Activated T-cell treated with anti-CD3 and anti-CD28 coated beads for 24 hours (primary cell): ENCODE measurements at regions not wholly inside any gene's neighbourhood (a gene's known extent, or its start where the extent isn't known, plus 50 kb on each side); places are given as distances from the start of the nearest gene placed in this dataset.
"Not testable (repeated sequence)": the region's sequence is repeated elsewhere in the genome, so short reads cannot be mapped to it uniquely, and the experiment has no call there.

Source experiments
- DNase-seq: peaks from one replicate; pipeline ENCODE4 v3.0.0-alpha.2; 2020; ENCODE audit warnings: low read depth

DNA sequence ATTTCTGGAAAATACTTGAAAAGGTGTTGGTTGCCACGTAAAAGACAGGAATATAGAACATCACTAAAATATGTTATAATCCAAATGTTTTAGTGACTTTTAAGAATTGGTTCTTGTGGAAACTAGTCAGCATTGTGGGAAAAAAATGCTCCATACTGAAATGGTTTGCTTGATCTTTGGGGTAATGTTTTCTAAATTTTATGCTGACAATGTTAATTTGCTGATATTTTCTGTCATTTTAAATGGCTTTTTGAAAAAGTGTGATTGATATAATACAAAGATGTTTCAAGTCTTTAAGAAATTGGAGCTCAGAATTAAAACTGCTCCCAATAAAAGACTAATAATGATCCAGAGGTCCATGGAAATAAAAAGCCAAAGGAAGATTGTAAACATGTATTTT, 610.9 kb downstream of the ADGRL2 start:
- DNase-seq = no peak

DNA sequence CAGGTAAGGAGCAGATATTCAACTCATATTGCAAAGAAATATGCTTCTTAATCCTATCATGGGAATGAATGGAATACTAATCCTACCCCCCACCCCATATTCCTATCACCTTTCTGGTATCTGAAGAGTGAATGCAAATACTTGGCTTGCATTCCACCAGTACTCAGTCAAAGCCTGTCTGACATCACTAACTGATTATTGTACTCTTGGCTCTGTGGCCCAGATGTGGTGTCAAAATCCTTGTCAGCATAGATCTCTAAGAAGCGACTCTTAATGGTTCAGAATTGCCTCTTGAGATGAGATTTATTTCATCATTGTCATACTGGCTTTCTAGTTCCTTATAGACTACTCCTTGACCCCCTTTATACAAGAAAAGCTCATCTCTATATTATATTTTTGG, 604.6 kb downstream of the ADGRL2 start:
- no peak for DNase-seq

DNA sequence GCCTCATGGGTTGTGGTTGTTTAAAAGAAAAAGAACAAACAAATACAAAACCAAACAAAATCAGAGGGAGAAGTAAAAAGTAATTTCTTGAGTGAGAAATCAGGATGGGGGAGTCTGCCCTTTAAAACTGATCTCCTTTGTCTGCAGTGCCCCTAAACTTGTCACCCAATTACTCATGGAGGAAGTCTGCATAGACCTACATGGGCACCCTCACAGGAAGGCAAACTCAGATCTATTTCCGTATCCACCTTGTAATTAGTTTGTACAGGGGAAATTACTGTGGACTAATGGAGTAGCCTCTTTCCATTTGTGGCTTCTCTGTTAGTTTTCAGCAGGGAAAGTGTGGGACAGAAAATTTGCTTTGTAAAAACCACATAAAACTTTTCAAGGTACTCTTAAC, 600.4 kb downstream of the ADGRL2 start:
- DNase-seq = no peak

DNA sequence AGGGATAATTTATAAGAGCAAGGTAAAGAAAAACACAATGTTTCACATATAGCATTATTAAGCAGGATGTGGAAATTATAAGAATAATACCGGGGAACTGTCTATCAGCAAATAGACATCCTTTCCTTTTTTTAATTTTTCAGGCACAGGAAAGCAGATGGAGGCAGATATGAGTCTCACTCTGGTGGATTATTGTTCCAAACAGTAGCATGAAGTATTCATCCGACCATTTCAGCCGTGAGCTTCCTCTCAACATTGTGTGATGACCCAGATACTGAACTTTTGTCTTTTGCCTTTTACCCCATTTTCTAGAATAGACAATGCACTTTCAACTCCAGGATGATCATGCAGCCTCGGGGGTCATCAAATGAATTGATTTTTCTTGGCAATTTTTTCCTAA, 599.8 kb downstream of the ADGRL2 start:
- DNase-seq = no peak

DNA sequence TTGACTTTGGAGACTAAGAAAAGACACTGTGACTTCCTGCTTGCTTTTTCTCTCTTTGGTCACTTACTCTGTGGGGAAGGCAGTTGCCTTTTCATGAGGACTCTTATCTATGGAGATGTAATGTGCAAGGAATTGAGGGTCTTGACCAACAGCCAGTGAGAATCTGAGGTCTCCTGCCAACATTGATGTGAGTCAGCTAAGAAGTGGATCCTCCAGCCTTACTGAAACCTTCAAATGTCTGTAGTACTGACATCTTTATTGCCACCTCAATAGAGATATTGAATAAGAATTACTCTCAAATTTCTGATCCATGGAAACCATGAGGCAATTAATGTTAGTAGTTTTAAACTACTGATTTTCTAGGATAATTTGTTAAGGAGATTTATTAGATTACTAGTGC, 598.4 kb downstream of the ADGRL2 start:
- DNase-seq = no peak

DNA sequence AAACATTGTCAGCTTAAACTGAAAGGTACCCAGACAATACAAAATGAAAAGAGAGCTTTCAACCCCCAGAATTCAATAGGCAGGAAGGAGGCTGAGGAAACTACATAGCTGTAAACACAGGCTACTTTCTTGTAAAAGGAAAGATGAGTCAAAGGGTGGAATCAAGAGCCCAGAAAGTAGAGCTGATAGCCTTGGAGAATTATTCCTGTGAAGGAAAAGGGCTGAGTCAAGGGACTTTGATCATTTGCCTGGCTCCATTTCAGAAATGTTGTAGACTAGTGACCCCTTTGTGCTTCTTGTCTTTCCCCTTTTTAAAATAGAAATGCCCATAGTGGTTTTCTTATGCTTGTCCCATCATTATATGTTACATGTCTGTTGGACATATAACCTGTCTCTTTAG, 597.6 kb downstream of the ADGRL2 start:
- no peak for DNase-seq

DNA sequence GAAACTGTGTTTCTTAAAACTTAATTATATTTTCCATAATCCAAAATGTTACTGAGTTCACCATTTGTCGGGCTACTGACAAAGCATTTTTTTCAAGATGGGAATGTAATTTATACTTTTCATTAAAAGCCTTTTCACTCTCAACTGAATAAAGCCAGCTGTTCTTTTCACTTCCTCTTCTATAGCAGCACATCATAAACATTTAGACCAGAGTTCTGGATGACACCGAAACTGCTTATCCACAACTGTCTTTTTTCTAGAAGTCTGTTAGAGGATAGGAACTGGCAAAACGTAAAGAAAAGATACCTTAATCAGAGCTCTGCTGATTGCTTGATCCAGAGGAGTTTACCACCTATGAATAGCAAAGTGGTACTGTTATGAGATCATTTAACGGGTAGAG, 594.7 kb downstream of the ADGRL2 start:
- DNase-seq = no peak

DNA sequence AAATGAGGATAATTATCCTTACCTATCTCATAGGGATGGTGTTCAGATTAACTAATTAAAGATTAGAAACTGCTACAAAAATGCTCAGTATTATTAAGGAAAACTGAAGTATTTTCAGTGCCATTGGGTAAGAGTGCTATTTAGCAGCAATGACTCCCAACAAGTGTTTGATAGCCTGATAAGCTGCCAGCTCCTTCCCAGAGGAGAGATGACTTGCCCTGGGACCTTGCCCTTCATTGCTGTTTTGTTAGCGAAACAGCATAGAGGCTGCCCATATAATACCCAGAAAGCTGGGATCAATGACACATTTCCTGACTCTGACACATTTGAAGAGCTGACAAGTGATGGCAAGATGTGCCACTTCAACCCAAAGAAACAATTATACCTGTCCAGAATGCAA, 592.2 kb downstream of the ADGRL2 start:
- no peak for DNase-seq

DNA sequence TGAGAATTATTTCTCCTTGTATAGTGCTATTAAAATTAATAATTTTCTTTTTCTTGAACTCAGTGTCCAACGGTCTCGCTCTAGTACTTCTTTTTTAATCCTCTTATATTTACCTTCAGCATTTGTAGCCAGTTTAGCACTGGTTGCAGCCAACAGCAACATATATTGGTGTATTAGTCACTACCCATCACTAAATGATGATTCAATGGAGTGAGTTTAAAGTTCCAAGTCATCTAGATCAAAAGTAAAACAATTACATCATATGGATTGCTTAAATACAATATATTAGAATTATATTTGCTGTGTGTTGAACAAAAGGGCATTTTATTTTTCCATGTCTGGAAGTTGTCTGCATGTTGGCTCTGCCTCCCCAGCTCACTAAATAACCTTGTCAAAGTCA, 591.8 kb downstream of the ADGRL2 start:
- DNase-seq = no peak

DNA sequence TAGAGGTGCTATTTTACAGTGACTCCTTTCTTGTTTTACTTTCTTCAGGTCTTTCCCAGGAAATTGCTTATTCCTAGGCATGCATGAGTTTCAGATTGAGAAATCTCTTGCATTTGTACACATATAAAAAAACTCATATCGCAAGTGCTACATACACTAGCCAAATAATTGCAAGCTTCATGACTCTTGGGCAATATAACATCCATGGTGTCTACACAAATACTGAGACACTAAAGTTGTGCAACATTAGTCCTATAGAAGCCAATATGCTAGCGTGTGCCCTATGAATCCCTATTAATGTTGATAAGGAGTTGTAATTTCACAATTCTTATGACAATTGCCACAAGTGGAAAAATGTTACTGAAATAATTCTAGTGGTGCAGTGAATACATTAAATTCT, 591.0 kb downstream of the ADGRL2 start:
- no peak for DNase-seq

DNA sequence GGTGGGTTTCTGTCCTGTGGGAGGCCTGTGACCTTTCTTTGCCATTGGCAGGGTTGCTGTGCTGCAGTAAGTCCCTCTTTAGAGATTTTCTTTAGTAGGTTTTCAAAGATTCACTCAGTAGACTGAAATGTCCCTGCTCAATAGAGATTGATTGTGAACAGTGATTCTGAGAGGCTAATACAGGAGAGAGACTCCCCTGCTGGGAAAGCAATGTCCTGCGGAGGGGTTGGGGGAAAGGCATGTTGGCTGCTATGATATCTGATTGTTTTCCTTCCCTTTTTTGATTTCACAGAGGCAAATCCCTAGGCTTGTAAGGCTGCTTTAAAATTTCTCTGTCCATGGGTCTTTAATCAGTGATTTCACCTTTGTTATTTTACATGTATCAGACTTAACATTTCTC, 589.9 kb downstream of the ADGRL2 start:
- DNase-seq = no peak

DNA sequence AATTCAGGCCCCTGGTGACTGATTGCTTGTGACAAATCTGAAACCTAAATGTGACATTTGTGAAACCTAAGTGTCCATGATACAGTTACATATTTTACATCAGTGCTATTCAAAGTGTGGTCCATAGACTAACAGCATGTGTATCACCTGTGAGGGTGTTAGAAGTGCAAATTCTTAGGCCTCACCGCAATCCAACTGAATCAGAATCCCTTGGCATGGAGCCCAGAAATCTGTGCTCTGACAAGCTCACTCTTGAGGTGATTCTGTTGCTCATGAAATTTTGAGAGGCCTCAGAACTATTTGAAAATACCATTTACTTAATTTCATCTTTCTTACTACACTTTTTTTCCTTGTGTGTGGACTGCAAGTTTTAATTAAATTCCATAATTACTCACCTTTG, 587.9 kb downstream of the ADGRL2 start:
- no peak for DNase-seq

DNA sequence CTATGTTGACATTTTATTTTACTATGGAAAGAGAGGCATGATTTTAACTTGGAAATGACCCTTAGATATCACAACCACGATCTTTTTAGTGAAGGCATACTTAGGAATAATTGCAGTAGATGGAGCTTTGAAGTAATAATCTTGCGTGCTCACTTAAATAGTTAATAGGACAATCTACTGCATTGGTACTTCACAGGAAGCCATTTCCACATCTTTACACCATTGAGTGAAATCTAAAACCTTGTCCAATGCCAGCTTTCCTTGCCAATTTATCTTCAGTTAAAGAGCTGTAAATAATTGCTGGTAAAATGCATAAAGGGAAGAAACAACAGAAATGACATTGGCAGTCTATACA, 586.3 kb downstream of the ADGRL2 start:
- no peak for DNase-seq

DNA sequence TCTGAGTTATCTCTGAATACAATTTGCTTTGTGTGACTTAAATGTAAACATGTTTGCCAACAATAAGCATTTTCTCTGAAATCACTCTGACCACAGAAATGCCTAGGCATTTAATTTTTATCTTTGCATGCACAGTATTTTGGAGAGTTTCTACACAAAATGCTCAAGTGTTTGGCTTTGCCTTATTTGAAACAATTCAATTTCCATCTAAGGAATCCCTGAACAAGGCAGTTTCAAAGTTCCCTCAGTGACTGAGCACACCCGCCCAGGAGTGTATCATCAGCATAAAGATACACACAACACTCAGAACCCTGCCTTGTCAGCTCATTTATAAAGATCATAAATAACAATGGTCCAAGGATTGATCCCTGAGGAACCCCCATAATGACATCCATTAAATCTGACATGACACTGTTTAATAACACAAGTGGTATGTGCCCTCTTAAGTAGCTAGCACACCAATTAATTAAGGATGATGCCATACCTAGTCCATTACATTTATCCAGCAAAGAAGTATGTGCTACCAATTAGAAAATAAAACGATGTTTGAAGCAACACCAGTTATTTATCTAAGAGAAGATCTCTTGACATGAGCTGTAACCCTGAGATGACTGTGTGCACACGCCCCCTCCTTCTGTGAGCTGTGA, 585.8 kb downstream of the ADGRL2 start:
- no peak for DNase-seq

DNA sequence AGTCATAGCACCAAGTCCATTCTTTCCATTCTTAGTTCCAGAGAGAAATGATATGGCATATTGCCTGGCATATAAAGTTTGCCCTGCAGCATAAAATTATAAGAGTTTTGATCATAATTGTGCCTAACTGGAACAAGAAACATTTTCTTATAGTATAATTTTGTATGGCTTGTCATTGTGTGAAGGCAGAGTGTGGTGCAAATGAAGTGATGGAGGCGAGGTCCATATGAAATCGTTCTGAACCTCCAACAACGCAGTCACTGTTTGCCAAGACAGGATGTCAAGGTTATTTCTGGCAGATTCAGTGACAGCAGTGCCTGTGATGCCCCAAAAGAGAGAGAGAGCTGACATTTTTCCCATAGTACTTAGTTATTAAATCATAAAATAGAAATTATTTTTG, 584.0 kb downstream of the ADGRL2 start:
- DNase-seq = no peak

DNA sequence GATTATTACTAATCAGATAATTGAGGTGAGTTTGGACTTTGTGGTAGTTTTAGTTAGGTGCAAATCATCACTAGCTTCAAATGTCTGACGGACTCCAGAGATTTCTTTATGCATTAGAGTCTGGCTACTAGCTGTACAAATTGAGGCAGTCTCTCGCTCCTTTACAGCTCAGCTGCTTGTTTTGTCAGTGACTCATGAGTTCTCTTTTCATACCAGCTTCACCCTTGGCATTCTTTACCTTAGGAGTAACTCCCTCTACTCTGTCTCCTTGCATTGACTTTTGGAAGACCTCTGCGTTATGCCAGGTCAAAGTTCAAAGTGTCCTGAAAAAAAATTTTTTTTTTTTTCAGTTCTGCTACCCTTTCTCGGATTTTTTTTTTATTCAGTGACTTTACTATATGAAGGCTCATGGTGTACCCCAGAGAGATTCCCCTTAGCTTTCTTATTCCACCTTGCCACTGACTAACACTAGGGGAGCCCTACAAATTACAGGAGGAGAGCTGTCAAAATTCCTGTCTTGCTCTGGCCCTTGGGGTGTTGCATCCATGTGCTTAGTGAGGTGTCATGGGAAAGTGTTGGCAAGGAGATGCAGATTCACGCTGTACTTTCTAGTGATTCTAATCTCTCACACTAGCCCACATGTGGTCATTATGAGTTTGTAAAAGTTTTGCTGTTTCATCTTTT, 576.6 kb downstream of the ADGRL2 start:
- DNase-seq = no peak

DNA sequence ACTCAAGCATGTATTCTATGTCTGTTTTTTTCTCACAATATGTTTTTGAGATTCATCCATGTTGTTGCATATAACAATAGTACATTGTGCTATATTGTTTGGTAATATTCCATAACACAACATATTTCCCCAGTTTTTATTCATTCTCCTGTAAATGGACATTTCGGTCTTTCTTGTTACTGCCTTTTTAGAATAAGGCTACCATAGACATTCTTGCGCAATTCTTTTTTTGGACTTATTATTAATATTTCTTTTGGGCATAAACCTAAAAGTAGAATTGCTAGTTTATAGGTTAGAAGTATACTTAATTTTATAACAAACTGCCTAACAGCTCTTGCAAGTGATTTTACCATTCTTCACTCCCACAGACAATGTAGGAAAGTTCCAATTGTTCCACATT, 573.0 kb downstream of the ADGRL2 start:
- DNase-seq = no peak

DNA sequence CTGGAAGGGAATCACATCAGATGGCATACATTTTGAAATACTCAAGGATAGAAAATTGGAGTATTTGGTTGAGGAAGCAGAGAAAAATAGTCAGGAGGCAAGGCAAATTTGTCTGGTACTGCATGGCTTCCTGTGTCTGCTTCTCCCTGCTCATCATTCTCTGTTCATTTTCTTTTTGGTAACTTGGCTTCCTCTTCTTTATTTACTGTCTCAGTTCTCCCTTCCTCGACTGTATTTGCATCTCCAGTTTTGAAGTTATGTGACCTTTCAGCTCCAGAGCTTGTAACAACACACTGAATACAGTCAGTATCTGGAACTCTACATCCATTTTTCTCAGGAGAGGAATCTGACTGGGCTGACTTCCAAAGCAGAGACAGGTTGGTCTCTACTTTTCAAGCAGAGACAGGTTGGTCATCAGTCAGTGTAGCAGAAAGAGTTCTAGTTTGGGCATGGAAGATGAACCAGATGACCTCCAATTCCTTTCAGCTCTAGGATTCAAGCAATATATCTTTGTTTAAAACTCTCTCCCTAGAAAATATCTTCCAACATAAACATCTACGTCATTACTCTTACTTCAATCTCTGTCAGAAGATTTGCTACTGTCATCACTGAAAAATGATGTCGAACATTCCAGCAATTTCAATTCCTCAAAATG, 571.2 kb downstream of the ADGRL2 start:
- no peak for DNase-seq

DNA sequence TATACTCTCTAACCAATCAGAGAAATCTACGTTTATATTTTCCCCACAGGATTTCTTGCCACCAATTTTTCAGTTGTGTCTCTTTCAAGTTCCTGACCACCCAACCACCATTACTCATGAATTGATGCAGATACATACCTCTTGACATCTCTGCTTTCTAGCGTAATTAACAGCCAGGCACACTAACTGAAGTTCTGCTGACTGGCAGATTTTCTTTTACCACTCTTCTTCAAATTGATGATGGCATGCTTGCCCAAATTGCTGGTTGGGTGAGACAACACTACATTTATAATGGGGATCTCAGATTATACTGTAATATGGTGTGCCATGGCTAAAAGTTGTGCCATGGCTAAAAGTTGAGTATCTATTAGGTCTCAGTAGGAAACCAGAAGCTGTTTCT, 566.7 kb downstream of the ADGRL2 start:
- no peak for DNase-seq

DNA sequence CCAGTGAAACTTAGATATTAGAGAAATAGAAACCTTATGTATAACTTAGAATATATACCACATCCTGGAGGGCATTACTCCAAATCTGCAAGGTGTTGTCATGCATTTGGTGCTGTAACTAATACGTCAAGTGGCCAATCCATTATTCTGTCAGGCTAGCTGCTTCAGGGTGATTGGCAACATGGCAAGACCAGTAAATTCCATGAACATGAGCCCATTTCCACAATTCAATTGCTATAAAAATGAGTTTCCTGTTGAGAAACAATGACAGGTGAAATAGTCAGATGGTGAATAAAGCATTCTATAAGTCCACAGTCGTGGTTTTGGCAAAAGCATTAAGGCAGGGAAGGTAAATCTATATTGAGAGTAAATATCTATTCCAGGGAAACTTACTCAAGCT, 566.0 kb downstream of the ADGRL2 start:
- no peak for DNase-seq

DNA sequence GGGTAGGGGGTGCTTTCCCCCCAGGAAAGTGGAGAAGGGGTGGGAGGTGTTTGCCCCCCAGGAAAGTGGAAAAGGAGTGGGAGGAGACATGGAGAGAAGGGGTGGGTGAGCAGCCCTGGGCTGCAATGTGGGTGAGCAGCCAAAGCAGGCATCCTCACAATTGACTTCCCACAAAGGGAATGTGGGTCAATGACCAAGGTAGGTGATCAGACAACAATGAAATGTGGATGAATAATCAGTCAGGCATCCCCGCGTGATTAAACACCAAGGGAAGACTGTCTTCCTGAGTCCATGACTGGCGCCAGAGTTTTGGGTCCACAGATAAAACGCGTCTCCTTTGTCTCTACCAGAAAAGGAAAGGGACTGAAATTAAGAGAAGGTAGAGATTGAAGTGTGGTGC, 558.8 kb downstream of the ADGRL2 start:
- DNase-seq = not testable (repeated sequence)

DNA sequence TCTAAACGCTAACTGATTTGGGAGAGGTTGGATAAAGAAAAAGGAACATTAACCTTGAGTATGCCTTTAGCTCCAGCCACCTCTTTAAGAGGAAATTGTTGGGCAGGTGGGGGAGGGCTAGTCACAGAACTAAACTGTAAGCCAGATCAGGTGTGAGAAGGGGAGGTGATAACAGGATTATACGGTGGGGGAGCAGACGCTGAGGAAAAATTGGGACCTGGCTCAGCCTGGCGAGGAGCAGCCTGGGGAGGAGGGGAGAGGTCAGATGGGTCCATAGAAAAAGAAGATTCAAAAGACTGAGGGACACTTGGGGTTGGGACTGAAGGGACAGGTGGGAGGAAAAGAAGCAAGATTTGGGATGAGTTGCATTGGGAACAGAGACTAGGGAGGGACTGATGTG, 558.0 kb downstream of the ADGRL2 start:
- not testable (repeated sequence) for DNase-seq

DNA sequence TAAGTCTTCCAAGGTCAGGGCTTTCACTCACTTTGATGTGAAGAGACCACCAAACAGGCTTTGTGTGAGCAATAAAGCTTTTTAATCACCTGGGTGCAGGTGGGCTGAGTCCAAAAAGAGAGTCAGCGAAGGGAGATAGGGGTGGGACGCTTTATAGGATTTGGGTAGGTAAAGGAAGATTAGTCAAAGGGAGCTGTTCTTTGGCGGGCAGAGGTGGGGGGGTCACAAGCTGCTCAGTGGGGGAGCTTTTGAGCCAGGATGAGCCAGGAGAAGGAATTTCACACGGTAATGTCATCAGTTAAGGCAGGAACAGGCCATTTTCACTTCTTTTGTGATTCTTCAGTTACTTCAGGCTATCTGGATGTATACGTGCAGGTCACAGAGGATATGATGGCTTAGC, 553.8 kb downstream of the ADGRL2 start:
- DNase-seq = not testable (repeated sequence)

DNA sequence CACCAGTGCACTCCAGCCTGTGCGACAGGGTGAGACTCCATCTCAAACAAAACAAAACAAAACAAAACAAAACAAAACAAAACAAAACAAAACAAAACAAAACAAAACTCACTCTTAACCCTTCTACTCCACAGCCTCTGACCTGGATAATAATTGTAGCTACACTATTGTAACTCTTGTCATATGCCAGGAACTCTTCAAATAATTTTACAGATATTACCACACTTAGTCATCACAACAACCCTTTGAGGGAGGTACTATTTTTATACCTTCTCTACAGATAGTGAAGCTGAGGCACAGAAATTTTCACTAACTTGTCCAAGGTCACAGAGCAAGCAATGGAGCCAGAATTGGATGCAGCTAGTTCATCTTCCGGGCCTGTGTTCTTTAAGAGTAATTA, 547.8 kb downstream of the ADGRL2 start:
- no peak for DNase-seq
